K562 (cell line): ENCODE measurements at regions not wholly inside any gene's neighbourhood (a gene's known extent, or its start where the extent isn't known, plus 50 kb on each side); places are given as distances from the start of the nearest gene placed in this dataset.

Source experiments
- C11orf30 ChIP-seq: fragments of 450-650 bp; IDR thresholded peaks from 2 replicates; pipeline ENCODE4 v1.6.1; 2016; ENCODE audit warnings: low read depth, mild to moderate bottlenecking
- HOMEZ ChIP-seq: fragments of 250-450 bp; sonication (Bioruptor Pico); IDR thresholded peaks from 2 replicates; pipeline ENCODE4 v1.4.0; 2020; ENCODE audit warnings: mild to moderate bottlenecking, moderate library complexity
- MAFG ChIP-seq: fragments of 450-650 bp; conservative IDR thresholded peaks from 2 replicates; pipeline ENCODE4 v1.6.1; 2016; ENCODE audit warnings: missing genetic modification characterization, missing compliant biosample characterization
- RBM15 ChIP-seq: fragments of 200-400 bp; formaldehyde crosslinking; IDR thresholded peaks from 2 replicates; pipeline ENCODE4 v1.6.1; 2018; ENCODE audit warnings: mild to moderate bottlenecking, low read length, moderate library complexity; ENCODE audit not compliant: insufficient read depth
- ZBTB40 ChIP-seq, 2 experiments: fragments of 450-650 bp in 1 of 2; sonication (generic) in 1 of 2; formaldehyde crosslinking in 1 of 2; IDR thresholded peaks; 2 replicates each; pipeline versions ENCODE4 v1.7.1 to v1.9.0; 2016 to 2022; ENCODE audit warnings: inconsistent platforms in 1 of 2, mild to moderate bottlenecking in 1 of 2, missing genetic modification reagents in 1 of 2
- ZBTB5 ChIP-seq: fragments of 450-650 bp; IDR thresholded peaks from 2 replicates; pipeline ENCODE4 v1.6.1; 2017; ENCODE audit warnings: antibody characterized with exemption

- TF ChIP-seq ZBTB40 (IDR thresholded peaks at IDR 0.05) (no peak), ZBTB40 (CRISPR knock-in tag; IDR thresholded peaks at IDR 0.05) (no peak), RBM15 (no peak), ZBTB5 (no peak), HOMEZ (CRISPR knock-in tag) (no peak), C11orf30 (no peak), MAFG (tag) (no peak)
These were observed 309.0 kb downstream of the TEX29 start (continued) for GRCh38 chr13:111629457-111629856.
